GM19193 (cell line): ENCODE measurements at regions not wholly inside any gene's neighbourhood (a gene's known extent, or its start where the extent isn't known, plus 50 kb on each side); places are given as distances from the start of the nearest gene placed in this dataset.

Source experiments
- POLR2A ChIP-seq: IDR thresholded peaks from 4 replicates; pipeline ENCODE4 v1.6.1; 2011; ENCODE audit not compliant: insufficient read depth, insufficient read length; ENCODE audit errors: extremely low read depth

- TF ChIP-seq POLR2A: no peak
Measured at GRCh38 chr10:7507887-7508726, 97.3 kb upstream of the SFMBT2 start.

- no peak for TF ChIP-seq POLR2A
Measured at GRCh38 chr10:7506571-7506970, 95.7 kb upstream of the SFMBT2 start.

GRCh38 chr10:7505196-7505595 is 94.4 kb upstream of the SFMBT2 start:
- no peak for TF ChIP-seq POLR2A

GRCh38 chr10:7503190-7503589 is 92.4 kb upstream of the SFMBT2 start:
- no peak for TF ChIP-seq POLR2A

- TF ChIP-seq POLR2A: no peak
Measured at GRCh38 chr10:7501157-7501556, 90.3 kb upstream of the SFMBT2 start.

GRCh38 chr10:7498111-7498510 is 87.3 kb upstream of the SFMBT2 start:
- no peak for TF ChIP-seq POLR2A

- no peak for TF ChIP-seq POLR2A
Measured at GRCh38 chr10:7493996-7494395, 83.2 kb upstream of the SFMBT2 start.

GRCh38 chr10:7492660-7493046 is 81.8 kb upstream of the SFMBT2 start:
- TF ChIP-seq POLR2A: no peak

GRCh38 chr10:7491949-7492659 is 81.3 kb upstream of the SFMBT2 start:
- TF ChIP-seq POLR2A: no peak

GRCh38 chr10:7491230-7491629 is 80.4 kb upstream of the SFMBT2 start:
- no peak for TF ChIP-seq POLR2A

GRCh38 chr10:7488418-7488829 is 77.6 kb upstream of the SFMBT2 start:
- no peak for TF ChIP-seq POLR2A

GRCh38 chr10:7487528-7487927 is 76.7 kb upstream of the SFMBT2 start:
- no peak for TF ChIP-seq POLR2A

GRCh38 chr10:7486528-7486927 is 75.7 kb upstream of the SFMBT2 start:
- no peak for TF ChIP-seq POLR2A

GRCh38 chr10:7485799-7486198 is 75.0 kb upstream of the SFMBT2 start:
- TF ChIP-seq POLR2A: no peak

GRCh38 chr10:7485244-7485556 is 74.4 kb upstream of the SFMBT2 start:
- TF ChIP-seq POLR2A: no peak
